ENCODE measurements at regions not wholly inside any gene's neighbourhood (a gene's known extent, or its start where the extent isn't known, plus 50 kb on each side); places are given as distances from the start of the nearest gene placed in this dataset.

DNA sequence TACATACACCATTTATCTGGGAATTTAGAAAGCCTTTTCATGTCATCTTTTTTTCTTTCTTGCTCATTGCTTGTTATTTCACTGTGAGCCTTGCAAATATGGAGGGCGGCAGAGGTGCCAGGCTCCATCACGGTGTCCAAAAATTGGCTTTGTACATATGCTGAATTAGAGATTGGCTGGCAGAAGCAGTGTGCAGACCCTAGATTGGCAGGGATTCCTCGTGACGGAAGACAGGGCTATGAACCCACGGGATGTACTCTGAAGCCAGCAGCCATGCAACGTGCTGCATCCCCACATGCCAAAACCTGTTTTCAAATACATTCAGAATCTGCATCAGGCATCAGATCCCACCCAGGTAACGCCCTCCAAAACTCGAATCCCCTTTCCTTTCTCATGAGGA lies 142.8 kb downstream of the ZIC5 start:
- TF ChIP-seq, protein P1, sequence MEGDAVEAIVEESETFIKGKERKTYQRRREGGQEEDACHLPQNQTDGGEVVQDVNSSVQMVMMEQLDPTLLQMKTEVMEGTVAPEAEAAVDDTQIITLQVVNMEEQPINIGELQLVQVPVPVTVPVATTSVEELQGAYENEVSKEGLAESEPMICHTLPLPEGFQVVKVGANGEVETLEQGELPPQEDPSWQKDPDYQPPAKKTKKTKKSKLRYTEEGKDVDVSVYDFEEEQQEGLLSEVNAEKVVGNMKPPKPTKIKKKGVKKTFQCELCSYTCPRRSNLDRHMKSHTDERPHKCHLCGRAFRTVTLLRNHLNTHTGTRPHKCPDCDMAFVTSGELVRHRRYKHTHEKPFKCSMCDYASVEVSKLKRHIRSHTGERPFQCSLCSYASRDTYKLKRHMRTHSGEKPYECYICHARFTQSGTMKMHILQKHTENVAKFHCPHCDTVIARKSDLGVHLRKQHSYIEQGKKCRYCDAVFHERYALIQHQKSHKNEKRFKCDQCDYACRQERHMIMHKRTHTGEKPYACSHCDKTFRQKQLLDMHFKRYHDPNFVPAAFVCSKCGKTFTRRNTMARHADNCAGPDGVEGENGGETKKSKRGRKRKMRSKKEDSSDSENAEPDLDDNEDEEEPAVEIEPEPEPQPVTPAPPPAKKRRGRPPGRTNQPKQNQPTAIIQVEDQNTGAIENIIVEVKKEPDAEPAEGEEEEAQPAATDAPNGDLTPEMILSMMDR (conservative IDR thresholded peaks at IDR 0.05): no peak
- Mint-ChIP-seq H3K4me3 (no peak overlapping the region), H3K36me3 (no peaks in the 10 kb centered on the region), H3K27me3 (peaks cover 3% of the 10 kb centered on the region), H3K4me1 (ENCODE audit: unreplicated experiment) (no peaks in the 10 kb centered on the region), H3K9me3 (no peaks in the 10 kb centered on the region), H3K27ac (no peak overlapping the region)
- no peak for DNase-seq (ENCODE audit: extremely low spot score, unreplicated experiment)

- Mint-ChIP-seq H3K4me3 (no peak overlapping the region), H3K4me1 (ENCODE audit: unreplicated experiment) (no peaks in the 10 kb centered on the region), H3K27ac (no peak overlapping the region), H3K36me3 (no peaks in the 10 kb centered on the region), H3K27me3 (peaks cover 3% of the 10 kb centered on the region), H3K9me3 (no peaks in the 10 kb centered on the region)
- DNase-seq (ENCODE audit: extremely low spot score, unreplicated experiment): no peak
- TF ChIP-seq, protein P1 (conservative IDR thresholded peaks at IDR 0.05): no peak
These were observed 143.4 kb downstream of the ZIC5 start for GRCh38 chr13:99828123-99828522.

DNA sequence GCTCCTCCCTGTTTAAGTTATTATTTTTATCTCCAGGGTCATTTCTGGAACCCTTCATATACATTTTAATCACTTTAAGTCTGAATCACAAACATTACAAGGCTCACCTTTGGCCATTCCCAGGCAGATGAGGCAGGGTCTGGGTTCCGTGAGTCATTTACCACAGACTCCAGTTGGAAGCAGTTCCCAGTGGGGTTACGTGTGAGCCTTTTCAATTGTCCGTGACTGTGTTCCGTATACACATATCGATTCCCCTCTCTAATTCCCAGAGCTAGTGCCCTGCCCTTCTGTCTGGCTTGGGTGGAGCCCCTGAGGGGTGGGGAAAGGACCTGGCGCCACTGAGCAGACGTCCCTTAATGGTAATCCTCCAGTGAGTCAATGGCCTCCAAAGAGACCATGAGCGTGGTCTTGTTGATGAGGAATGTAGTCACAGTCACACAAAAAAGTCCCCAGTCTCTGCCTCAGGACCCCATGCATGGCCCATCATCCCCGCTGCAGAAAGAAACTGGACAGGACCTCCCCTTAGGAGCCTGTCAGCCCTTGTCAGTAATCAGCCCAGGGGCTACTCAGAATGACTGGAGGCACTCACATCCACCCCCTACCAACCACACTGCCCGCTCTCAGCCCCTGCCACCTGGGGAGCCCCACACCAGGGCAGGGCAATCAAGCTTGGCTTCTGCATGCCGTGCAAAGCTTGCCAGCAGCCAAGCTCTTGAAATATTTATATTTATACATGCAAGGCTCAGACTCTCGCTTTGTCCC lies 144.4 kb downstream of the ZIC5 start:
- Mint-ChIP-seq H3K9me3 (no peaks in the 10 kb centered on the region), H3K36me3 (no peaks in the 10 kb centered on the region), H3K4me3 (no peak overlapping the region), H3K27ac (no peak overlapping the region), H3K4me1 (ENCODE audit: unreplicated experiment) (no peaks in the 10 kb centered on the region), H3K27me3 (peaks cover 3% of the 10 kb centered on the region)
- TF ChIP-seq, protein P1 (conservative IDR thresholded peaks at IDR 0.05): no peak
- no peak for DNase-seq (ENCODE audit: extremely low spot score, unreplicated experiment)

DNA sequence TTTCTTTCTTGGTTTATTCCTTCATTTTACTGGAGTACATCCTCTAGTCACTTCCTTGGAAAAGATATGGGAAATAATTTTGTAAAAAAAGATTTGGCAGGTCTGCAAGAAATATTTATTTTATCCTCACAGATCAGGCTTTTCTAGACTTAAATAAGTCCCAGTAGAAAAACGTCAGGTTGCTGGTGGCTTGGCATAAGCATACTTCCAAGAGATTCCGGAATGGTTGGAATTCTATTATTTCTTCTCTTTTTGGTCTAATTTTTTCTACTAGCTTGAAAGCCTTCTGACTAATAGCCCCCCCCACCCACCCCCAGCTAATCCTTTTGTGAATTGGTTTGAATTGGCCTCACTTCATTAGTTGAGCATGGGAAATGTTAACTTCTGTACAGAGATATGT lies 147.6 kb downstream of the ZIC5 start:
- H3K36me3 Mint-ChIP-seq: no peaks in the 10 kb centered on the region
- H3K9me3 Mint-ChIP-seq: no peaks in the 10 kb centered on the region
- H3K27me3 Mint-ChIP-seq: no peaks in the 10 kb centered on the region

GRCh38 chr13:99822820-99823219 lies 148.7 kb downstream of the ZIC5 start:
- no peaks in the 10 kb centered on the region for H3K36me3 Mint-ChIP-seq
- no peaks in the 10 kb centered on the region for H3K4me1 Mint-ChIP-seq (ENCODE audit: unreplicated experiment)
- H3K9me3 Mint-ChIP-seq: no peaks in the 10 kb centered on the region
- no peak overlapping the region for H3K4me3 Mint-ChIP-seq
- H3K27me3 Mint-ChIP-seq: no peaks in the 10 kb centered on the region
- TF ChIP-seq, protein P1 (conservative IDR thresholded peaks at IDR 0.05): no peak
- no peak for DNase-seq (ENCODE audit: extremely low spot score, unreplicated experiment)
- H3K27ac Mint-ChIP-seq: no peak overlapping the region

More for the DNA sequence above, 147.6 kb downstream of the ZIC5 start:
- TF ChIP-seq, protein P1 (conservative IDR thresholded peaks at IDR 0.05): no peak
- H3K4me3 Mint-ChIP-seq: no peak overlapping the region
- H3K27ac Mint-ChIP-seq: no peak overlapping the region
- H3K4me1 Mint-ChIP-seq (ENCODE audit: unreplicated experiment): no peaks in the 10 kb centered on the region
- DNase-seq (ENCODE audit: extremely low spot score, unreplicated experiment): no peak
